ENCODE measurements at regions not wholly inside any gene's neighbourhood (a gene's known extent, or its start where the extent isn't known, plus 50 kb on each side); places are given as distances from the start of the nearest gene placed in this dataset.

- Histone ChIP-seq H3K27me3 (no peaks in the 10 kb centered on the region), H3K4me1 (no peaks in the 10 kb centered on the region), H3K9me3 (no peaks in the 10 kb centered on the region), H3K4me3 (no peak overlapping the region), H3K27ac (no peak overlapping the region), H3K36me3 (no peaks in the 10 kb centered on the region)
- intact Hi-C loops (cut with DNase I): no loop called here
- TF ChIP-seq, protein P1, sequence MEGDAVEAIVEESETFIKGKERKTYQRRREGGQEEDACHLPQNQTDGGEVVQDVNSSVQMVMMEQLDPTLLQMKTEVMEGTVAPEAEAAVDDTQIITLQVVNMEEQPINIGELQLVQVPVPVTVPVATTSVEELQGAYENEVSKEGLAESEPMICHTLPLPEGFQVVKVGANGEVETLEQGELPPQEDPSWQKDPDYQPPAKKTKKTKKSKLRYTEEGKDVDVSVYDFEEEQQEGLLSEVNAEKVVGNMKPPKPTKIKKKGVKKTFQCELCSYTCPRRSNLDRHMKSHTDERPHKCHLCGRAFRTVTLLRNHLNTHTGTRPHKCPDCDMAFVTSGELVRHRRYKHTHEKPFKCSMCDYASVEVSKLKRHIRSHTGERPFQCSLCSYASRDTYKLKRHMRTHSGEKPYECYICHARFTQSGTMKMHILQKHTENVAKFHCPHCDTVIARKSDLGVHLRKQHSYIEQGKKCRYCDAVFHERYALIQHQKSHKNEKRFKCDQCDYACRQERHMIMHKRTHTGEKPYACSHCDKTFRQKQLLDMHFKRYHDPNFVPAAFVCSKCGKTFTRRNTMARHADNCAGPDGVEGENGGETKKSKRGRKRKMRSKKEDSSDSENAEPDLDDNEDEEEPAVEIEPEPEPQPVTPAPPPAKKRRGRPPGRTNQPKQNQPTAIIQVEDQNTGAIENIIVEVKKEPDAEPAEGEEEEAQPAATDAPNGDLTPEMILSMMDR (IDR thresholded peaks at IDR 0.05): no peak
- TF ChIP-seq POLR2AphosphoS5 (IDR thresholded peaks at IDR 0.05; ENCODE audit: insufficient read depth in 1 of 2, low read depth in 1 of 2): no peak
- TF ChIP-seq POLR2A (IDR thresholded peaks at IDR 0.05): no peak
- no peak for DNase-seq (ENCODE audit: extremely low spot score in 2 of 2)
Observed at GRCh38 chr7:12488341-12488740, 82.2 kb upstream of the SCIN start.

- H3K4me3 ChIP-seq: no peak overlapping the region
- no peaks in the 10 kb centered on the region for H3K4me1 ChIP-seq
- DNase-seq (ENCODE audit: extremely low spot score in 2 of 2): no peak
- H3K9me3 ChIP-seq: no peaks in the 10 kb centered on the region
- intact Hi-C loops (cut with DNase I): no loop called here
- H3K36me3 ChIP-seq: no peaks in the 10 kb centered on the region
- TF ChIP-seq, protein P1 (IDR thresholded peaks at IDR 0.05): no peak
- TF ChIP-seq POLR2A (IDR thresholded peaks at IDR 0.05) (no peak), POLR2AphosphoS5 (IDR thresholded peaks at IDR 0.05; ENCODE audit: insufficient read depth in 1 of 2, low read depth in 1 of 2) (no peak)
- no peak overlapping the region for H3K27ac ChIP-seq
- no peaks in the 10 kb centered on the region for H3K27me3 ChIP-seq
Observed at GRCh38 chr7:12490107-12490688, 80.3 kb upstream of the SCIN start.

DNA sequence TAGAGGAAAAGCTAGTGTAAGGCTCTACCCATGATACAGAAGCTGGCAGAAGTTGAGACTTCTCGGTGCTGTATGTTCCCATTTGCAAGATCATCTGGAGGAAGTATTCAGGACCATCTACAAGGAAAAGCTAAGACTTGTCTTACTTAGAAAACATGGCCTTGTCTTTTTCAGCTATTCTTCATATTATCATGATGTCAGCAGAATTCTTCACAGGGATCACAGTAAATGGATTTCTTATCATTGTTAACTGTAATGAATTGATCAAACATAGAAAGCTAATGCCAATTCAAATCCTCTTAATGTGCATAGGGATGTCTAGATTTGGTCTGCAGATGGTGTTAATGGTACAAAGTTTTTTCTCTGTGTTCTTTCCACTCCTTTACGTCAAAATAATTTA, 79.6 kb upstream of the SCIN start:
- intact Hi-C loops (cut with DNase I): no loop called here
- no peak for TF ChIP-seq POLR2AphosphoS5 (IDR thresholded peaks at IDR 0.05; ENCODE audit: insufficient read depth in 1 of 2, low read depth in 1 of 2)
- TF ChIP-seq POLR2A (IDR thresholded peaks at IDR 0.05): no peak
- TF ChIP-seq, protein P1 (IDR thresholded peaks at IDR 0.05): no peak
- DNase-seq (ENCODE audit: extremely low spot score in 2 of 2): no peak

DNA sequence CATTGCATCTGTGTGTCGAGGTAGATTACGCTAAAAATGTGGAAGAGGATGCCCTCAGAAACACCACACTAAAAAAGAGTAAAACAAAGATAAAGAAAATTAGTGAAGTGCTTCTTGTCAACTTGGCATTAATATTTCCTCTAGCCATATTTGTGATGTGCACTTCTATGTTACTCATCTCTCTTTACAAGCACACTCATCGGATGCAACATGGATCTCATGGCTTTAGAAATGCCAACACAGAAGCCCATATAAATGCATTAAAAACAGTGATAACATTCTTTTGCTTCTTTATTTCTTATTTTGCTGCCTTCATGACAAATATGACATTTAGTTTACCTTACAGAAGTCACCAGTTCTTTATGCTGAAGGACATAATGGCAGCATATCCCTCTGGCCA, 79.0 kb upstream of the SCIN start:
- Histone ChIP-seq H3K9me3 (no peaks in the 10 kb centered on the region), H3K4me3 (no peak overlapping the region), H3K36me3 (no peaks in the 10 kb centered on the region), H3K27me3 (no peaks in the 10 kb centered on the region), H3K27ac (no peak overlapping the region), H3K4me1 (no peaks in the 10 kb centered on the region)
- intact Hi-C loops (cut with DNase I): no loop called here
- no peak for TF ChIP-seq POLR2AphosphoS5 (IDR thresholded peaks at IDR 0.05; ENCODE audit: insufficient read depth in 1 of 2, low read depth in 1 of 2)
- no peak for TF ChIP-seq POLR2A (IDR thresholded peaks at IDR 0.05)
- TF ChIP-seq, protein P1 (IDR thresholded peaks at IDR 0.05): no peak
- DNase-seq (ENCODE audit: extremely low spot score in 2 of 2): no peak

More for the DNA sequence above, 79.6 kb upstream of the SCIN start:
- no peaks in the 10 kb centered on the region for H3K4me1 ChIP-seq
- H3K4me3 ChIP-seq: no peak overlapping the region
- H3K9me3 ChIP-seq: no peaks in the 10 kb centered on the region
- no peak overlapping the region for H3K27ac ChIP-seq
- H3K36me3 ChIP-seq: no peaks in the 10 kb centered on the region
- no peaks in the 10 kb centered on the region for H3K27me3 ChIP-seq

- H3K4me3 ChIP-seq: no peak overlapping the region
- H3K9me3 ChIP-seq: no peaks in the 10 kb centered on the region
- H3K27me3 ChIP-seq: no peaks in the 10 kb centered on the region
- no peaks in the 10 kb centered on the region for H3K36me3 ChIP-seq
- no peak for DNase-seq (ENCODE audit: extremely low spot score in 2 of 2)
- H3K4me1 ChIP-seq: no peaks in the 10 kb centered on the region
- TF ChIP-seq, protein P1 (IDR thresholded peaks at IDR 0.05): no peak
- TF ChIP-seq POLR2AphosphoS5 (IDR thresholded peaks at IDR 0.05; ENCODE audit: insufficient read depth in 1 of 2, low read depth in 1 of 2) (no peak), POLR2A (IDR thresholded peaks at IDR 0.05) (no peak)
- no peak overlapping the region for H3K27ac ChIP-seq
- intact Hi-C loops (cut with DNase I): no loop called here
Observed at GRCh38 chr7:12493407-12493806, 77.1 kb upstream of the SCIN start.
